Loucy (cell line): ENCODE measurements at regions not wholly inside any gene's neighbourhood (a gene's known extent, or its start where the extent isn't known, plus 50 kb on each side); places are given as distances from the start of the nearest gene placed in this dataset.

Experiments
- H2AFZ ChIP-seq: fragments of 200-600 bp; sonication (generic); 2 replicates; pipeline ENCODE4 v1.6.0; 2016; ENCODE audit warnings: antibody characterized with exemption, mild to moderate bottlenecking, low read length, moderate library complexity
- H3F3A ChIP-seq: fragments of 200-600 bp; 2 replicates; pipeline ENCODE4 v1.6.0; 2016; ENCODE audit warnings: antibody characterized with exemption, low read depth, mild to moderate bottlenecking
- H3K27me3 ChIP-seq: fragments of 200-600 bp; sonication (generic); 2 replicates; pipeline ENCODE4 v1.6.1; 2014; ENCODE audit warnings: low read length, mild to moderate bottlenecking; ENCODE audit not compliant: insufficient read depth, poor library complexity, severe bottlenecking
- H3K36me3 ChIP-seq: fragments of 200-600 bp; sonication (generic); 2 replicates; pipeline ENCODE4 v1.6.1; 2016; ENCODE audit warnings: low read length; ENCODE audit not compliant: insufficient read depth
- H3K4me1 ChIP-seq: fragments of 200-600 bp; sonication (generic); 2 replicates; pipeline ENCODE4 v1.5.1; 2014; ENCODE audit warnings: low read length, mild to moderate bottlenecking; ENCODE audit not compliant: insufficient read depth, poor library complexity, severe bottlenecking
- H3K4me2 ChIP-seq: fragments of 200-600 bp; sonication (generic); 2 replicates; pipeline ENCODE4 v1.6.0; 2014; ENCODE audit warnings: antibody characterized with exemption, low read length, low read depth, mild to moderate bottlenecking; ENCODE audit not compliant: poor library complexity, severe bottlenecking
- H3K4me3 ChIP-seq: fragments of 200-600 bp; sonication (generic); 2 replicates; pipeline ENCODE4 v1.5.1; 2014; ENCODE audit warnings: low read length, mild to moderate bottlenecking, mixed read lengths; ENCODE audit not compliant: poor library complexity, severe bottlenecking
- H3K79me2 ChIP-seq: fragments of 200-600 bp; sonication (generic); 2 replicates; pipeline ENCODE4 v1.6.1; 2014; ENCODE audit warnings: low read length; ENCODE audit not compliant: insufficient read depth
- H3K9ac ChIP-seq: fragments of 200-600 bp; sonication (generic); 2 replicates; pipeline ENCODE4 v1.6.0; 2014; ENCODE audit warnings: mild to moderate bottlenecking, low read depth, low read length, moderate library complexity; ENCODE audit not compliant: poor library complexity, severe bottlenecking
- H3K9me2 ChIP-seq: fragments of 200-600 bp; sonication (generic); replicated peaks from 2 replicates; pipeline ENCODE4 v1.6.1; 2016; ENCODE audit warnings: low read depth, low read length, mixed read lengths
- H3K9me3 ChIP-seq: fragments of 200-600 bp; sonication (generic); 2 replicates; pipeline ENCODE4 v1.6.1; 2014; ENCODE audit warnings: mild to moderate bottlenecking, antibody characterized with exemption, low read length, low read depth; ENCODE audit not compliant: insufficient read depth
- H4K20me1 ChIP-seq: fragments of 200-600 bp; sonication (generic); 2 replicates; pipeline ENCODE4 v1.6.0; 2014; ENCODE audit warnings: antibody characterized with exemption, low read length, mild to moderate bottlenecking; ENCODE audit not compliant: insufficient read depth, poor library complexity, severe bottlenecking
- CTCF ChIP-seq: fragments of 200-600 bp; sonication (generic); conservative IDR thresholded peaks from 2 replicates; pipeline ENCODE4 v1.5.1; 2014; ENCODE audit warnings: mild to moderate bottlenecking, antibody characterized with exemption, low read length
- EZH2phosphoT487 ChIP-seq: fragments of 200-600 bp; IDR thresholded peaks from 2 replicates; pipeline ENCODE4 v1.6.1; 2018; ENCODE audit warnings: antibody characterized with exemption, mild to moderate bottlenecking, moderate library complexity, borderline replicate concordance

GRCh38 chr9:32837551-32838058 lies 54.3 kb downstream of the TMEM215 start:
- H3K27me3 ChIP-seq: no peaks in the 10 kb centered on the region
- no peak overlapping the region for H3K9ac ChIP-seq
- no peak for TF ChIP-seq EZH2phosphoT487
- no peak for TF ChIP-seq CTCF
- no peak overlapping the region for H2AFZ ChIP-seq
- H4K20me1 ChIP-seq: no peaks in the 10 kb centered on the region
- H3K79me2 ChIP-seq: no peaks in the 10 kb centered on the region
- no peaks in the 10 kb centered on the region for H3K9me2 ChIP-seq
- no peaks in the 10 kb centered on the region for H3K4me1 ChIP-seq
- H3F3A ChIP-seq: no peaks in the 10 kb centered on the region
- H3K4me2 ChIP-seq: no peak overlapping the region
- no peaks in the 10 kb centered on the region for H3K9me3 ChIP-seq
- no peak overlapping the region for H3K4me3 ChIP-seq
- H3K36me3 ChIP-seq: no peaks in the 10 kb centered on the region

- Histone ChIP-seq H3K4me1 (no peaks in the 10 kb centered on the region), H3K27me3 (no peaks in the 10 kb centered on the region), H3K9ac (no peak overlapping the region), H3F3A (no peaks in the 10 kb centered on the region), H3K9me3 (no peaks in the 10 kb centered on the region), H2AFZ (no peak overlapping the region), H3K9me2 (no peaks in the 10 kb centered on the region), H3K36me3 (no peaks in the 10 kb centered on the region), H3K4me3 (no peak overlapping the region), H4K20me1 (no peaks in the 10 kb centered on the region), H3K4me2 (no peak overlapping the region), H3K79me2 (no peaks in the 10 kb centered on the region)
- no peak for TF ChIP-seq EZH2phosphoT487
- TF ChIP-seq CTCF: no peak
Measured at GRCh38 chr9:32839013-32839885, 55.9 kb downstream of the TMEM215 start.

- Histone ChIP-seq H3K9me2 (no peaks in the 10 kb centered on the region), H3K4me2 (no peak overlapping the region), H3F3A (no peaks in the 10 kb centered on the region), H2AFZ (no peak overlapping the region), H4K20me1 (no peaks in the 10 kb centered on the region), H3K4me1 (no peaks in the 10 kb centered on the region), H3K9me3 (0 out of 2 replicates have a peak, but pooled peaks cover 2% of the 10 kb centered on the region), H3K4me3 (no peak overlapping the region), H3K36me3 (no peaks in the 10 kb centered on the region), H3K79me2 (no peaks in the 10 kb centered on the region), H3K27me3 (no peaks in the 10 kb centered on the region), H3K9ac (no peak overlapping the region)
- no peak for TF ChIP-seq CTCF
- no peak for TF ChIP-seq EZH2phosphoT487
Measured at GRCh38 chr9:32841314-32841713, 58.0 kb downstream of the TMEM215 start.
